ENCODE measurements at regions not wholly inside any gene's neighbourhood (a gene's known extent, or its start where the extent isn't known, plus 50 kb on each side); places are given as distances from the start of the nearest gene placed in this dataset.

DNA sequence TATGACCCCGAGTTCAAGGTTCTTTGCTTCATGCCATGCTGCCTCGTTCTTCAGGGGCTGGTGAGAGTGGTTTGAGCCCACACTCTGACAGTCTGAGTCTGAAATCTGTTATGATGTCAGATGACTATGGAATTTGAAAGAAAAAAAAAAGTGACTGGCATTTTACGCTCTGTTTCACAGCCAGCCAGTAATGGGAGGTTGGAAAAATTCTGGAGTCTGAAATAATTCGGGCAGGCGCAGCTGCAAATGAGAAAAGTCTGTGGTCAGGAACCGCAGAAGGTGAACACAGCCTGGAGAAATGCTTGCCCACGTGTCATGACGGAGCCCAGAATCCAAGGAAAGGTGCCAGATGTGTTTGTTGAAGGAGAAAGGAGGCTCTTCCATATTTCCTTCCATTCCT is 269.8 kb upstream of the PWP1 start:
- DNase-seq: no peak

DNA sequence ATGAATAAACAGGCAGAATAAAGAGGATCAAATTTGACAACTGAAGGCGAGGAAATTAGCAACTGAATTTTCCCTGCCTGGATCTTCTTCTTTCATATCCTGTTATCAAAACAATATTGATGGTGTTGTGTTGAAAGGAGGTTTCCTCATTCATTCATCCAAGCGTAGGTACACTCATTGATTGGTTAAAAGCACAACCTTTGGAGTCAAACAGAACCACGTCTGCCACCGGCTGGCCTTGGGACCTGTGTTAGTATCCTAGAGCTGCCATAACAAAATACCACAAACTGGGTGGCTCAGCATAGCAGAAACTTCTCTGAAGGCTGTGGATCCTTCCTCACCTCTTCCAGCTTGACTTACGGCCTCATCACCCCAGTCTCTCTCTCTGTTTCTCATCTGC is 268.6 kb upstream of the PWP1 start:
- DNase-seq: no peak

DNA sequence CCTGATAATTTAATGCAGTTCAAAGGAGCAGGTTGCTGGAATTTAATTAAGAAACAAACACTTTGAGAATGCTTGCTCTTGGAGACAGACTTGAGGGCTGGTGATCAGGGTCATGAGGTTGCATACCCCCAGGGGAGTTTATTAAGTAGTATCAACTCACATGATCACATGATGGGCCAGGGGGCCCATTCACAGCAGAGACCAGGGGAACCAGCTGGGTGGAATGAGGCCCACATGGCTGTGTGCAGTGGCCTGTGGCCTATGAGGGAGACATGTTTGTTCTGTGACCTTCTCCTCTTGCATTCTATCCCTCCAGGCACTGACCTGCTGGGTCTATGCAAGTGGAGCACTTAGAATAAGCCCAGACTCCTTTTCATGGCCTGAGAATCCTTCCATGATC is 266.6 kb upstream of the PWP1 start:
- no peak for DNase-seq

DNA sequence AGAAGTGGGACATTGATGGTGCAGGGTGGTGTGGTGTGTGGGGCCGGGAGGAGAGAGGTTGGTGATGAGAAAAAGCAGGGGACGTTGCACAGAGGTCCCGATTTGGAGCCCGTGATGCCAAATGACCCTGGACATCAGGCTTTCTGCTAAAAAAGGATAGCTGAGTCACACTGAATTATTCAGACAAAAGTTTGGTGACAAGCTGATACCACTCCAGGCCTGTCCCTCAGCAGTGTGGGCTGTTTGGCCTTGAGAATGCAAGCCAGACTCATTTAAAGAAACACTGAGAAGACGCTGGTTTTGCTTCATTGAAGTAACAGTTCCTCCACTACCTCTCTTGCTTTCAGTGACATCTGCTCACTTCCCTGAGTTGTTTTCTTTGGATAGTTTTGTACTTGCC is 262.1 kb upstream of the PWP1 start:
- DNase-seq: no peak

DNA sequence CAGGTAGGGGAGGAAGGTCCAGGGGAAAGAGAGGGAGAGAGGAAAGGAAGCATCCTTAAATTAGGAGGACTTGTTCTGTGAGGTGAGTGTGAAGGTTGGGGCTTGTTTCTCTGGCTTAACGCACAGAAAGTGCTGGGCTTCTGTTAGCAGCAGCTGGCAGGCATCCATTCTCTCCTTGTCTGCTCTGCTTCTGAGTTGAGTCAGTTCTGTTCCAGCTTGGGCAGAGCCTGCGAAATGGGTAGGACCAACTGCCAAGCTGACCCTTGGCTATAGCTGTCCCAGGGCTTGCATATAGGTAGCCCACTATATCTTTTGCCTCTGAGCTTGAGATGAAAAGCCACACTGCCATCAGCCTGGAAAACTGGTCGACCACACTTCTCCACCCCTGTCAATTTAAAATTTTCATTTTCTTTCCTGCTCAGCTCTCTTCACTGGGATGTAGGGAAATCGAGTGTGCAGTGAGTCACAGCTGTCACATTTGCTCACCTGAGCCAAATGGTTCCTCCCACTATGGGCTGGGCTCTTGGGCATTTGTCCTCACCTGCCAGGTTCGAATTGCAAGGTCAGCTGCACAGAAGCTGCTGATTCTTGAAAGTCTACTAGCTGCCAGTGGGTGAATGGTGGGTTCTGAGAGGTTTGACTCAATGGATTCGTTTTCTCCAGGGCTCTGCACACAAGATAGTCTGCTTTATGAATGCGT is 256.4 kb upstream of the PWP1 start:
- DNase-seq: no peak

DNA sequence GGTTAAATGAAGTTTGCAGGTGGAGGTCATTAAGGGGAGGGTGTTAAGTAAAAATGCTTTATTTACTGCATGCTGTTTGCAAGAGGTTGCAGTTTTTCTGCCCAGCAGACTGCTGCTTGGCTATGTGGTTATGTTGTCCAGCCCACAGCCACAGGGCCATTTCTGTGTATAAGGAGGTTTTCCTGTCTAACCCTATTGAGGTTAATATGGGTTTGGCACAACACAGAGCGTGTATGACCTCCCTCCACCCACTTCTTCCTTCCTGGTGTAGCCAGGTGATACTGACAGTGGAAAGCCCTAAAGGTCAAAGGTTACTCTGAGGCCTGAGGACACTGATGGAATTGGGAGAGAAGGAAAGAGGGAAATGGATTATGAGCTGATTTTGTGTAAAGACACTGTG is 253.7 kb upstream of the PWP1 start:
- no peak for DNase-seq

DNA sequence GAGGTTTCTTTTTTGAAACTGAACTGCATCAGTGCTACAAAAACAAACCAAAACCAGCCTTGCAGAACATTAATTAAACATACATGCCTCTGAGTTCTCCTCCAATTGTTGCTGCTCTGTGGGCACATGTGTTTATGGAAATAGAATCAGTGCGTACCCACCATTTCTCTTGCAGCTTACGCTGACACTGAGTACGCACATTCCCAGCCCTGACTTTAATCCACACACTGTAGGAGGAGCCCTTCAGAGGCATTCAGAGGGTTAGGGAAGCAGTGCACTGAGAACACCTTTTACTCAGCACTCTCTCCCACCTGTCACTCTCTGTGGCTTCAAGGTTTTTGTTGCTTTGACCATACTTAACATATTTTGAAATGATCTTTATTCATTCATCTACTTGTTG is 250.5 kb upstream of the PWP1 start:
- DNase-seq: no peak

DNA sequence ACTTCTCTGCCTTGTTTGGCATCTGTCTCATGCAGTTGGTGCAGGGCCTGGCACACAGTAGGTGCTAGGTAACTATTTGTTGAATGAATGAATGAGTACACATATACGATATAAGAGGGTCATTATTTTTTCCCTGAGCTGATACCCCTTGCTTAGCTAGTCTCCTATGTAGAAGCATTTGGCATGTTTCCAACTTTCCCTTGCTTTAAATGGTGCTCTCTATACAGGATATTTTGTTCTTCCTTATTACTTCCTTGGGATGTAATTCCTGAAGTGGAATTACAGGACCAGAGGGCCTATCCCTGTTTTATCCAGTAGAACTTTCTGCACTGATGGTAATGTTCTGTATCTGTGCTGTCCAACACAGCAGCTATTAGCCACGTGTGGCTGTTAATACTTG is 250.1 kb upstream of the PWP1 start:
- DNase-seq: no peak

DNA sequence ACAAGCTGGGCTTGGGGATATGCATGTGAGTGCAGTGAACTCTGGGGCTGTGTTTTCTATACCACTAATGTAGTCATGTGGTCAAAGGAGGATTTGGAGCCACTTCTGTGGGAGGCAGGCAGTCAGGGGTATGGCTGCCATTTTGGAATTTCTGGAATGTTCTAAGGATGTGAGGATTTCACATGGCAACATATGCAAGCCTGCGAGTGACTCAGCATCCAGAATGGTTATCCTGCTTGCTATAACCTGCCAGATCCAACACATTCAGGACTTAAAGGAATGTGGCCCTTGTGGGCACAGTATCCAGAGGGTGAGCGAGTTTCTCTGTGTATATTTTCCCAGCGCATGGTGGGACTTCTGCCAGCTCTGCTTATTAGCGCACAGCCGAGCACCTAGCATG is 249.2 kb upstream of the PWP1 start:
- DNase-seq: no peak

DNA sequence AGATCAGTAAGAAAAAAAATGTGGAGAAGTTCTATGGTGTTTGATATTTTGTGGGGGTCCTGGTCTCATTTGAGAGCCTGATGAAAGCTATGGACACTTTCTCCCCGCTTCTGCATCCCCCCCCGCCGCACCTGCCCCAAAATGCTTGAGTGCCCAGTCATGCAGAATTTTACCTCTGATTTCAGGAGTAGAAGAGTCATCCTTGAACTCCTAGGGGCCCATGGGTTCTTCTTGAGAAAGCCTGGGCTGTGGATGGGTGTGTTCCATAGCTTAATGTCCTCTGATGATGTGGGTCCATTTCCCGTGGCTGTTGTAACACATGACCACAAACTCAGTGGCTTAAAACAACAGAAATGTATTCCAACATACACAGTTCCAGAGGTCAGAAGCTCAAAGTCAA is 248.8 kb upstream of the PWP1 start:
- DNase-seq: no peak

DNA sequence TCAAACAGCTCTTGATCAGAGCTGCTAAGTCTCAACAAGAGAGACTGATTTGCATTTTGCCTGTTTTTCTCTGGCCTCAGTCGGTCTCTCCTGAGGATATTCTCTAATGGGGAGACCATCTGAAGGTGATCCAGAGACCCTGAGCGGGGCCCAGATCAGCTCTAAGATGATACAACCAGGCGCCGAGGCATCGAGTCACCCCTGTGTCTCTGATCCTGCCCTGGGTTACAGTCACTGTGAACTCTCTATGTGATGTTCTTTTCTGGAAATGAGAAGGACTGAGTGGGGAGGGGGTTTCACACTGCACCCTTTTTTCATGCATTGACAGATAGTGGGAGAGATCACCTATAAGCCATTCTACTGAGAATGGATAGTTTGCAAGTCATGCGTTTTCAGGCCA is 247.6 kb upstream of the PWP1 start:
- DNase-seq: no peak

DNA sequence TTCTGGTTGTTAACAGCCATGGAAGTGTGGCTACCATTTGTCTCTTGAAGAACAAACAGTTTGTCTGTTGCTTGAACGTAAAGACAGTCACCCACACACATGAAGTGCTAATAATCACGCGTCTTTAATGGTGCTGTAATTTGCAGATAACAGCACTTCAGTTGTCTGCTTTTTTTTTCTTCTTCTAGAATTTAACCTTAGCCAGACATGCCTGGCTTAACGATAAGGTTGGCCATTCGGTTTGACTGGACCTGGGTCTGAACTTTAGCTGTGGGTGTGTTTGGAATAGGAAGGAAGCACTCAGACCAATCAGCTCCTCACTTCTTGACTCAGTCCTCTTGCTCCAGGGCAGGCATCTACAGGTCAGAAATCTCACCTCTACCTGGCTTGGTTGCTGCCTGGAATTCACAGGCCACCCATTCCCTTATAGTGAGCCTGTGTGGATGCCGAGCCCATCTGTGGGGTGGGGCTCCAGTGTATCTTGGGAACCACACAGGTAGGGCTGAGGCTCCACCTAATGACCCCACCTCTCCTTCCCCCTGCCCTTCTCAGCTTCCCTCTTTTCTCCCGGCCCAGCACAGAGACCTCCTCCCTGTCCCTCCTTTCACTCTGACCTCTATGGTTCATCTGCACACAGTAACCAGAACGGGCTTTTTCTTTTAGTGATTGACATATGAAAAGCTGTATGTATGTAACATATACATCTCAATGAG is 246.4 kb upstream of the PWP1 start:
- no peak for DNase-seq

DNA sequence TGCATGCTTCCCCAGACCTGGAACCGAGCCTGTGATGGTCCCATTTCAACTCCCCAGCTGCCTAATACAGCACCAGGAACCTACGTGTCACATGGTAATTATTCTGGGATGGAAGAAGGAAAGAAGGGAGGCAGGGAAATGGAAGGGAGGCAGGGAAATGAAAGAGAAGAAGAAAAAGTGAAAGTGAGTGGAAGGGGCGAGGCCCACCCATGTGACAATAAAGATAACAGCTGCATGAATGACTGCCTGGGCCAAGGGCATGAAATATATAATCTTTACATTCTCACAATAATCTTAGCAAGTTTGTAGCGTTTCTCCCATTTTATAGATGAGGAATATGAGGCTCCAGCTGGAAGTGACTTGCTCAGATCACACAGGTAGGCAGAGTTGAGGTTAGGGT is 245.0 kb upstream of the PWP1 start:
- DNase-seq: no peak

DNA sequence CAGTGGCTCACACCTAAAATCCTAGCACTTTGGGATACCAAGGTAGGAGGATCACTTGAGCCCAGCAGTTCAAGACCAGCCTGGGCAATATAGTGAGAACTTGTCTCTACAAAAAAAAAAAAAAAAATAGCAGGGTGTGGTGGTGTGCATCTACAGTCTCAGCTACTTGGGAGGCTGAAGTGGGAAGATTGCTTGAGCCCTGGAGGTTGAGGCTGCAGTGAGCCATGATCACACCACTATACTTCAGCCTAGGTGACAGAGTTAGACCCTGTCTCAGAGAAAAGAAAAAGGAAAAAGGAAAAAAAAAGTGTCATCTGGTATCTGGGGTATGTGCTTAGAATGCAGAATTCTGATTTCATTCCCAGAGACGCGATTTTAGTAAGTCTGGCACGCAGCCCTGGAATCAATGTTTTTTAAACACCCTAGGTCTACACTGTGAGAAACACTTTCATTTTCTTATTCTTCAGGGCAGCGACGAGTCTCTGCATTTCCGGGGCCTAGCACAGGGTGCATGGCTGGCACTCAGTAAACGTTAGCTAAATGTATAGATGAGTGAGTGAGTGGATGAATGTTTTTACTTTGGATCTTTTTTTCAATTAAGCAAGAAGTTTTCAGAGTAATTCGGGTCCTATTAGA is 243.8 kb upstream of the PWP1 start:
- no peak for DNase-seq

DNA sequence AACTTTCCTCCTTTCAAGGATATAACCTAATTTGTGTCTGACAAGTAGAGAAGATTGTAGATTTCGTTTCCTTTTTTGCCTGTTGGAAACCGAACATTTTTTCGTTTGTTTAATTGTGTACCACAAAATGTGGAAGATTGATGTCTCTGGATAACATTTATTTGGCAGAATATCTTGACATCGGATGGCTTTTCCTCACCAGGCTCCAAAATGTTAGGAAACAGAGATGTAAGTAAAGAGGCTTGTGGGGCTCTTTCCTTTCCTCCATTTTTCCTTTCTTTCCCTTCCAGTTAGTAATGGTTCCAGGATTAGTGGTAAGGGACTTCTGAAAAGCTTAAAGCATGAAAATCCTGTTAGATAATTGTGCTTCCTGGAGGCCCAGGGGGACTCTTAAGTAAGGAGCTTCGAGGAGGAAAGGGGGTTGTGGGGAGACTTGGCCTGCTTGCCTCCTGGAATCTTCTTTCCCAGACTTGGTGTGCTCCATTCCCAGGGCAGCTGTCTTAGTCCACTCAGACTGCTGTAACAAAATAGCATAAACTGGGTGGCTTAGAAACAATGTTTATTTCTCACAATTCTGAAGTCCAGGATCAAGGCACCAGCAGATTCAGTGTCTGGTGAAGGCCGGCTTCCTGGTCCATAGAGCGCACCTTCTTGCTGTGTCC is 243.1 kb upstream of the PWP1 start:
- DNase-seq: no peak

DNA sequence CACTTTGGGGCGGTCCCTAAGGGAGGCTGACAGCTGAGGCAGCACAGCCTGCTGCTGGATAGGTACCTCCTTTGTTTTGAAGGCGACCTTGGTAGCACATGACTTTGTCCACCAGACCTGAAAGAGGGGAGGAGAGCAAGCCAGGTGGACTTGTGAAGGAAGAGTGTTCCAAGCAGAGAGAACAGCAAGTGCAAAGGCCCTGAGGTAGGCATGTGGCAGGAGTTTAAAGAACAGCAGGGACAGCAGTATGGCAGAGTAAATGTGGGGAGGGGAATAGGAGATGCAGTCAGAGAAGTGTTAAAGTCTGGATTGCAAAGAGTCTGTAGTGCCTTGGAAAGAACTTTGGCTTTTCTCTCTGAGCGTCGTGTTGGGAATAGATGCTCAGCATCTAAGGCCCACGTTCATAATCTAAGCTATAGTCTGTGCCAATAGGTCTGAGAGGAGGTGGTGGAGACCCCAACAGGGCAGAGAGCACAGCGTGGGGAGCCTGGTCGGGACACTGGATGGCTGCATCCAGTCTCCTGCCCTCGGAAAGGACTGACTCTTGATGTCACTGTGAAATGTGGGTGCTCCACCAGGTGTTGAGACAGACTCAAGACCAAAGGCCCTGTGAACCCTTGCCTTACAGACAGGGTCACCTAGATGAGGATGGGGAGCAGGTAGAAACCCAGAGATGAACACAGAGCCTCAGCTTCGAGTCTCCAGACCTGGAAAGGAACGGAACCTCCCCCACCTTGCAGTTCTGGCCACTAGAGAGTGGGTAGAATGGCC is 242.1 kb upstream of the PWP1 start:
- DNase-seq: no peak

DNA sequence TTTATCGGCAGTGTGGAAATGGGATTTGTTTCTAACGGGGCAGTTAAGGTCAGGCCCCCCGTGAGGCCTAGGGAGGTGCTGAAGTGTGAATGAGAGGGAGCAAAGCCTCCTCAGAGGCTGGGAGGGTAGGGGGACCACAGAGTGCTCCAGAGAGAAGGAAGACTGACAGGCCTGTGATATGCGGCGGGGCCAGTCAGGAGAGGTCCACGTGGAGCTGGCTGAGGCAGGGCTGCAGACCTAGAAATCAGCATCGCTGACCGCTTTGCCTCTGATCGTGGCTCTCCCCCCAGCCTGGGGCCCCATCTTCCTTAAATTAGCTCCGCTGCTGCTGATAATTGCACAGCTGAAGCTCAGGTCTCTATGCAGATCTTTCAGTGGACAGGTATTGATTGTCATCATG is 240.8 kb upstream of the PWP1 start:
- DNase-seq: no peak

DNA sequence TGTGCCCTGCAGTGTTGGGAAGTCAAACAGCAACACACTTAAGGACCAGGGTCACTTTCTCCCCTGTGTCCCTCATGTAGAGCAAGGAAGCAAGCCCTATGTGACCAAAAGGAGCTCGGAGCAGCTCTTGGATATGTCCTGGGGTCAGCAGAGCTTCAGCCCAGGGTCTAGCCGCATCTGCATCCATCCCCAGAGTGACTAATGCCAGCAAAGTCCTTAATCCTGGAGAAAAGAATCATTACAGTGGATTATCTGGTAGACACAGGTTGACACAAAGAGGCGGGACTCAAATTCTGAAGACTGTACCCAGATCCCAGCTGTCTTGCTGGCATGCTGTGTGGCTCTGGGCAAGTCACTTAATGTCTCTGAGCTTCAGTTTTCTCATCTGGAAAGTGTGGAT is 239.1 kb upstream of the PWP1 start:
- DNase-seq: no peak

DNA sequence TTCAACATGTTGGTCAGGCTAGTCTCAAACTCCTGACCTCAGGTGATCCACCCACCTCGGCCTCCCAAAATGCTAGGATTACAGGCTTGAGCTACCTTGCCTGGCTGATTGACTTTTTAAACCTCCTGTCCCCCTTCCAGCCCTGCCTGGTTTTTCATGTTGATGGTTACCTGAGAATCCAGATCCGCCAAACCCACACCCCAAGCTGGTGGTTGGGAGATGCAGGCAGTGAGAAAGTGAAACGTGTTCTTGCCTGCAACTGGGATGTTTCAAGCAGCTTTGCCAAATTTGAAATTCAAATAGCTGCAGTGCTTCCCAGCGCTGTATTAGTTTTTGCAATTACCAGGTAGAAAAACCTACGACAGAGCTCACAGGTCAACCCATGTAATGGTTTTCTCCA is 238.3 kb upstream of the PWP1 start:
- DNase-seq: no peak

DNA sequence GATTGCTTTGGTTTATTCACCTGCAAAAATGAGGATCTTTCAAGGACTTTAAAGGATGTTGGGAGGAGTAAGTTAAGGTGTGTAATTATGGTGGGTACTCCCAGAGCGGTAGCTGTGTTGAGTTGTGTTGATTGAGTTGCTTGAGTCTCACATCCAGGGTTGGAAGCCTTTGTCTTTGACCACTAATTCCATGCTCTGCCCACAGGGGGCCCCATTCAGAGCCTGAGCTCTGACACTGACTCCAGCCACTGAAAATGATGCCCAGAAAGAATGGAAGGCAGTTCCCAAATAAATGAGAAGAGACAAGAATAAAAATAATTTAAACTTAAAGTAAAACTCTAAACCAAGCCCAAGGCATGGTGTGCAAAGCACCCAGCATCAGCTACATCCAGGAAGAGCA is 237.4 kb upstream of the PWP1 start:
- no peak for DNase-seq

DNA sequence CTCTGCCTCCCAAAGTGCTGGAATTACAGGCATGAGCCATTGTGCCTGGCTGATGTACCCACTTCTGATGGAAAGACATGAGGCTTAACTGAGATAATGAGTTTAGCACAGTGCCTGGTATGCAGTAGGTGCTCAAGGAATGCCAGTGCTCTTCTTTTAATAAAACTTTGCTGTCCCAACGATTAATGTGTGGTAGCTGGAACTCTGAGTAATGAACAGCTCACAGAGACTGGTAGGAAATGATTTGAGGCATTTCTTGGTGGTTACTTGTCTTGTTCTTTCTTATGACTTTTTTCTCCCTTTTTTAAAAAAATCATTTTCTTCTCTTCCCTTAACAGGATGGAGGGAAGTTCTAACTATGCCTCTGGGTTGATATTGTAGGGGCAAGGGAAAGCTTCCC is 235.7 kb upstream of the PWP1 start:
- DNase-seq: no peak

DNA sequence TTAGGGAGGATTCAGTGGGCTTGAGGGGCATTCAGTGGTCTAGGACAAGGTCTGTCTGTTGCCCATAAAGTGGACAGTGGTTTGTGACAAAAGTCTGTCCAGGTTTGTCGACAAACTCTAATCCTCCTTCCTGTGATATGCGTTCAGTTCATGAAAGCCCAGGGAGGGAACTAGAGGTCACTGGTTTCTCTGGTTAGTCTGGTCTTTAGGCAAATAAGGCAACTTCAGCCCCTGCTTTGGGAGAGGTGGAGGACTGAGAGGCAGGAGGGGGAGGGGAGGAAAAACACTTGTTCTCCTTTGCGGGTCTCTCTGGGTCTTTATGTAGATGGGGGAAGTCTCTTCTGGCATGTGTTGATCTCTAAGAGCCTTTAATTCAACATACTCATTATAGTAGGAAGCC is 235.1 kb upstream of the PWP1 start:
- DNase-seq: no peak

DNA sequence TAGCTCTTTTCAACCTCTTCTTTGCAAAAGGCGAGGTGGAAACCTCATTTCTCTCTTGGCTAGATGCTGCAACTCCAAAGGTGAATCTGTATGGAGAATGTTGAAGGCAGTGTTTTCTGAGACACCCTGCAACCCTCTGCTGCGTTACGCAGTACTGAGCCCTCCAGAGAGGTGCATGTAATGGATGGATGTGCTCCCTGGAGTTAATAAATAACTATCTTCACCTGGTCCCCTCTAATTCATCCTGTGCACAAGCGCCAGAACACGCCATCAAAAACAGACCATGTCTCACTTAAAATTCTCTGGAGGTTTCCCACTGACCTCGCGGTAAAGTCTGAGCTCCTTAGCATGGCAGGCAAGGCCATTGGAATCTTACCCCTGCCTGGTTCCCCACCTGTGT is 234.4 kb upstream of the PWP1 start:
- no peak for DNase-seq

Data from activated naive CD4-positive, alpha-beta T cell (primary cell).